HepG2 (cell line): ENCODE measurements at regions not wholly inside any gene's neighbourhood (a gene's known extent, or its start where the extent isn't known, plus 50 kb on each side); places are given as distances from the start of the nearest gene placed in this dataset.

Experiments
- CREB1 ChIP-seq, 2 experiments: fragments of 450-650 bp in 1 of 2; IDR thresholded peaks; 2 replicates each; pipeline ENCODE4 v1.6.1; 2016 to 2017; ENCODE audit warnings: control low read depth in 1 of 2, mild to moderate bottlenecking in 1 of 2, missing compliant biosample characterization in 1 of 2, missing genetic modification characterization in 1 of 2
- FOSL1 ChIP-seq: sonication (generic); formaldehyde crosslinking; IDR thresholded peaks from 2 replicates; pipeline ENCODE4 v1.9.0; 2021; ENCODE audit warnings: missing genetic modification reagents, borderline replicate concordance
- HDAC2 ChIP-seq: sonication (generic); formaldehyde crosslinking; IDR thresholded peaks from 2 replicates; pipeline ENCODE4 v1.4.0; 2020; ENCODE audit warnings: missing genetic modification reagents
- HNF4A ChIP-seq: sonication (generic); formaldehyde crosslinking; IDR thresholded peaks from 2 replicates; pipeline ENCODE4 v1.4.0; 2020; ENCODE audit warnings: missing genetic modification reagents
- MEIS2 ChIP-seq: sonication (generic); formaldehyde crosslinking; IDR thresholded peaks from 2 replicates; pipeline ENCODE4 v1.9.0; 2021; ENCODE audit warnings: mild to moderate bottlenecking, missing genetic modification reagents
- MYC ChIP-seq: sonication (generic); formaldehyde crosslinking; IDR thresholded peaks from 2 replicates; pipeline ENCODE4 v1.9.0; 2021; ENCODE audit warnings: missing genetic modification reagents, borderline replicate concordance
- NR2F6 ChIP-seq, 2 experiments: IDR thresholded peaks; 2 replicates each; pipeline ENCODE4 v1.6.1; 2016; ENCODE audit warnings: antibody characterized with exemption in 1 of 2, mild to moderate bottlenecking in 1 of 2
- POLR2AphosphoS5 ChIP-seq: IDR thresholded peaks from 2 replicates; pipeline ENCODE4 v1.6.1; 2012; ENCODE audit warnings: low read depth, low read length
- TCF7L2 ChIP-seq: IDR thresholded peaks from 2 replicates; pipeline ENCODE4 v1.6.1; 2011; ENCODE audit warnings: mild to moderate bottlenecking, low read depth, low read length, moderate library complexity
- ZMYM2 ChIP-seq: sonication (generic); formaldehyde crosslinking; IDR thresholded peaks from 2 replicates; pipeline ENCODE4 v1.8.0; 2022; ENCODE audit warnings: mild to moderate bottlenecking, missing genetic modification reagents
- ZNF274 ChIP-seq: sonication (generic); formaldehyde crosslinking; IDR thresholded peaks from 2 replicates; pipeline ENCODE4 v1.5.1; 2020; ENCODE audit warnings: mild to moderate bottlenecking, missing genetic modification reagents
- ZNF841 ChIP-seq: sonication (generic); formaldehyde crosslinking; IDR thresholded peaks from 2 replicates; pipeline ENCODE4 v1.8.1; 2023; ENCODE audit warnings: missing genetic modification reagents, borderline replicate concordance
- ZSCAN21 ChIP-seq: sonication (generic); formaldehyde crosslinking; IDR thresholded peaks from 2 replicates; pipeline ENCODE4 v1.8.0; 2022; ENCODE audit warnings: mild to moderate bottlenecking, missing genetic modification reagents, moderate library complexity, borderline replicate concordance

DNA sequence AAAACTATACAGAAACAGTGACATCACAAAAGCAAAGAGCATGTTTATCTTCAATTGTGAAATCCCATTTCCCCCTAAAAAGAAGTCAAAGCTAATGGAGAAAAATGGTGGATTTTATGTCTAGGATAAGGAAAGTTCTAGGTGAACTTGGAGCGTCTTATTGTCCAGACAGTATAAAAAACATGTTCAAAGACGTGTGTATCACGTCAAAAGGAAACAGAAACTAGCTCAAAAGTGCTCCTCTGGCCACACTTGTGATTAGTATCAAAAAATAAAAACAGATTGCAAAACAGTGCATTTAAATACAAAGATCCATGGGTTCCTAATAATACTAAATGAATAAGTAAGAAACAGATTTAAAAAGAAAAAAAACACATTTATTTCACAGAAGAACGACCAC, 568.9 kb downstream of the ANXA1 start:
- TF ChIP-seq MYC = no peak
- TF ChIP-seq ZNF274 (CRISPR knock-in tag) = no peak
- no peak for TF ChIP-seq ZNF841 (CRISPR knock-in tag)
- no peak for TF ChIP-seq MEIS2 (CRISPR knock-in tag)
- no peak for TF ChIP-seq NR2F6 (IDR thresholded peaks at IDR 0.05)
- no peak for TF ChIP-seq NR2F6 (CRISPR knock-in tag; IDR thresholded peaks at IDR 0.05)
- no peak for TF ChIP-seq FOSL1 (CRISPR knock-in tag)
- TF ChIP-seq ZMYM2 = no peak
- no peak for TF ChIP-seq ZSCAN21
- TF ChIP-seq TCF7L2 = no peak
- TF ChIP-seq CREB1 (IDR thresholded peaks at IDR 0.05) = no peak
- no peak for TF ChIP-seq CREB1 (CRISPR knock-in tag; IDR thresholded peaks at IDR 0.05)
- TF ChIP-seq HNF4A (CRISPR knock-in tag) = no peak
- TF ChIP-seq POLR2AphosphoS5 = no peak
- no peak for TF ChIP-seq HDAC2 (CRISPR knock-in tag)
